Lung (tissue), 11 donors: ENCODE measurements at regions not wholly inside any gene's neighbourhood (a gene's known extent, or its start where the extent isn't known, plus 50 kb on each side); places are given as distances from the start of the nearest gene placed in this dataset.

Experiments used
- ATAC-seq: fragments of 200-7000 bp; cut with Tn5 transposase; one replicate; pipeline ENCODE4 v1.9.1; 2020; ENCODE audit warnings: moderate number of reproducible peaks; ENCODE audit not compliant: insufficient read depth, low FRiP score
- DNase-seq, 3 donors: peaks; one replicate each; pipeline ENCODE4 v3.0.0-alpha.2; 2013 to 2017
- H3K27ac ChIP-seq, 2 donors: one replicate each; pipeline ENCODE4 v1.5.1; 2013; ENCODE audit warnings: mild to moderate bottlenecking in 2 of 2, moderate library complexity in 2 of 2, control low read depth in 1 of 2, inconsistent platforms in 1 of 2, low read depth in 1 of 2, low read length in 1 of 2
- H3K27me3 ChIP-seq, 3 donors: one replicate each; pipeline ENCODE4 v1.5.1; 2013; ENCODE audit warnings: low read length in 2 of 3; ENCODE audit not compliant: control insufficient read depth in 3 of 3, insufficient read depth in 3 of 3
- H3K36me3 ChIP-seq, 4 donors: one replicate each; pipeline ENCODE4 v1.5.1; 2013; ENCODE audit warnings: low read length in 4 of 4, mild to moderate bottlenecking in 1 of 4, moderate library complexity in 1 of 4; ENCODE audit not compliant: control insufficient read depth in 4 of 4, insufficient read depth in 4 of 4
- H3K4me1 ChIP-seq, 5 donors: one replicate each; pipeline ENCODE4 v1.5.1; 2013; ENCODE audit warnings: low read length in 5 of 5, mild to moderate bottlenecking in 2 of 5, moderate library complexity in 1 of 5; ENCODE audit not compliant: control insufficient read depth in 5 of 5, insufficient read depth in 5 of 5
- H3K4me3 ChIP-seq: one replicate; pipeline ENCODE4 v1.5.1; 2013; ENCODE audit warnings: mild to moderate bottlenecking, control low read depth, moderate library complexity
- H3K9ac ChIP-seq, 2 donors: one replicate each; pipeline ENCODE4 v1.5.1; 2013; ENCODE audit warnings: low read length in 2 of 2, control low read depth in 1 of 2; ENCODE audit not compliant: insufficient read depth in 1 of 2
- H3K9me3 ChIP-seq, 4 donors: one replicate each; pipeline ENCODE4 v1.5.1; 2013; ENCODE audit warnings: low read length in 3 of 4, mild to moderate bottlenecking in 1 of 4, moderate library complexity in 1 of 4; ENCODE audit not compliant: control insufficient read depth in 4 of 4, insufficient read depth in 3 of 4
- WGBS, 2 donors: extraction: QIAGEN DNeasy Blood & Tissue Kit; methylation state at CpG; one replicate each; pipeline ENCODE4 v1.1.7; 2013; 5-methylcytosine and 5-hydroxymethylcytosine counted together
- TF ChIP-seq, protein P1 (sequence below): IDR thresholded peaks from 2 replicates; pipeline ENCODE4 v1.5.1; 2012; ENCODE audit warnings: mild to moderate bottlenecking; ENCODE audit errors: control extremely low read depth, extremely low read depth
- donor health status: control.
- donor health status: control.
- donor health status: Bipolar disorder and iron deficiency.
- donor health status: healthy.
- donor health status: DM: yes; HTN: yes; CAD: no.

DNA sequence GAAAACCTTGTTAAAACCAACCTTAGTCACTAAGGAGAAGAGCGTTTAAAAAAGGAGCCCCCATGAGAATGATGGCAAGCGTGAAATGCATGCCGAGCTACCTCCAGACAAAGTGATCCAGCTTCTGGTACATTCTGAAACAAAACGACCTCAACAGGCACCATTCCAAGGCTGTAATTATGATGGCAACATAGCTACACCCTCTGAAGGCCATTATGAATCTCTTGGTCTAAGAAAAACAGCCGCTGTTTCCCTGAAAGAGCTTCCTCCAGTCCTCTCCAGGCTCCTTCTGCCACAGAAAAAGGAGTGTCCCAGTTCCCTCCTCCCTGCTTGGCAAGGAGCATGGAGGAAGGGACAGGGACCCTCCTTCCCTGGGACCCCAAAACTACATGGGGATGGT is 50.0 kb upstream of the ABLIM1 start:
- H3K4me3 ChIP-seq, result no peak overlapping the region
- no peaks in the 10 kb centered on the region for H3K9me3 ChIP-seq
- ATAC-seq (no peak), DNase-seq (no peak)
- no peaks in the 10 kb centered on the region for H3K36me3 ChIP-seq
- WGBS, 2 donors, result 84 to 89% methylated on average over 5 of the region's 5 CpGs
- TF ChIP-seq, protein P1, sequence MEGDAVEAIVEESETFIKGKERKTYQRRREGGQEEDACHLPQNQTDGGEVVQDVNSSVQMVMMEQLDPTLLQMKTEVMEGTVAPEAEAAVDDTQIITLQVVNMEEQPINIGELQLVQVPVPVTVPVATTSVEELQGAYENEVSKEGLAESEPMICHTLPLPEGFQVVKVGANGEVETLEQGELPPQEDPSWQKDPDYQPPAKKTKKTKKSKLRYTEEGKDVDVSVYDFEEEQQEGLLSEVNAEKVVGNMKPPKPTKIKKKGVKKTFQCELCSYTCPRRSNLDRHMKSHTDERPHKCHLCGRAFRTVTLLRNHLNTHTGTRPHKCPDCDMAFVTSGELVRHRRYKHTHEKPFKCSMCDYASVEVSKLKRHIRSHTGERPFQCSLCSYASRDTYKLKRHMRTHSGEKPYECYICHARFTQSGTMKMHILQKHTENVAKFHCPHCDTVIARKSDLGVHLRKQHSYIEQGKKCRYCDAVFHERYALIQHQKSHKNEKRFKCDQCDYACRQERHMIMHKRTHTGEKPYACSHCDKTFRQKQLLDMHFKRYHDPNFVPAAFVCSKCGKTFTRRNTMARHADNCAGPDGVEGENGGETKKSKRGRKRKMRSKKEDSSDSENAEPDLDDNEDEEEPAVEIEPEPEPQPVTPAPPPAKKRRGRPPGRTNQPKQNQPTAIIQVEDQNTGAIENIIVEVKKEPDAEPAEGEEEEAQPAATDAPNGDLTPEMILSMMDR, result no peak
- no peaks in the 10 kb centered on the region for H3K27me3 ChIP-seq
- peak overlapping the region in 1 of 2 donors; percentile 28 for H3K27ac ChIP-seq
- H3K4me1 ChIP-seq, result peaks cover 0 to 22% (median 0%) of the 10 kb centered on the region in 5 donors
- no peak overlapping the region for H3K9ac ChIP-seq

DNA sequence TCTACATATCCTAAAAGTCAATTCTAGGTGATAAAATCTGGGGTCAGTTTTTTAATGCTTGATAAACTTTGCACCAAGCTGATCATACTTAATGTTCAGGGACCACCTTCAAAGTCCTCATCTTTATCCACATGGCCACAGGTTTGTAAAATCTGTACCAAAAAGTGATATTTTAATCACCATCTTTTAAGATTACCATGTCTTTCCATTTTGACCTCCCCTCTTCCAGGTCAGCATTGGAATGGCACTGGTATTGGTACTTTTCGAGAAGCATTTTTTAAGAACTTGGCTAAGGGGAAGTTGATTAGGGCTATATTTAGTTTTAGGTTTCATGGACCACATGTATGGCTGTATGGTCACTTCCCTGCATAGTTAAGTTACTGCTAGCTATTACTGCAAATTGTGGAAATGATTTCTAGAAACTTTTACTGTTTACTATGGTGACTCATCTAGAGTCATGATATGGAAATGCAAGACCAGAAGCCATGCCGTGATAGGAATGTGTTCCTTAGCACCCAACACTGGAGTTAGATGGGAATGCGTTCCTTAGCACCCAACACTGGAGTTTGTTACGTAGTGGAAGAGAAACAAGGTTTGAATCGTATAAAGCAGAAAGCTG is 50.8 kb upstream of the ABLIM1 start:
- H3K27ac ChIP-seq, result no peak overlapping the region
- no peak overlapping the region for H3K4me3 ChIP-seq
- H3K9ac ChIP-seq, result no peak overlapping the region
- no peaks in the 10 kb centered on the region for H3K27me3 ChIP-seq
- 55 to 70% methylated on average over 5 of the region's 5 CpGs for WGBS, 2 donors
- H3K4me1 ChIP-seq, result peaks cover 0 to 28% (median 2%) of the 10 kb centered on the region in 5 donors
- TF ChIP-seq, protein P1, result no peak
- DNase-seq (no peak), ATAC-seq (no peak)
- H3K9me3 ChIP-seq, result no peaks in the 10 kb centered on the region
- H3K36me3 ChIP-seq, result no peaks in the 10 kb centered on the region

DNA sequence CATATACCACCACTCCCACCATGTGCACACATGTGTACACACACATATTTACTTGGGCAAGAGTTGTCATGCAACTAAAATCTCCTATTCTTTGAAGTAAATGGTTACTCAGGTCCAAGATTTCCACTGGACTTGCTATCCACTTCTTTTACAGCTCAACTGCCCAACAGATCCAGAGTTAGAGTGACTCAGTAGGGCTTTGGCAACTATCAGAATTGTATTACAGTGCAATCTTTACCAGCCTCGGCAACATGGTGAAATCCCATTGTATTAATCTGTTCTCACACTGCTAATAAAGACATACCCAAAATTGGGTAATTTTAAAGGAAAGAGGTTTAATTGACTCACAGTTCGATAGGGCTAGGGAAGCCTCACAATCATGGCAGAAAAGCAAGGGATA is 51.9 kb upstream of the ABLIM1 start:
- H3K27me3 ChIP-seq, result no peaks in the 10 kb centered on the region
- H3K36me3 ChIP-seq, result no peaks in the 10 kb centered on the region
- no peak overlapping the region for H3K4me3 ChIP-seq
- peaks cover 4 to 28% (median 5%) of the 10 kb centered on the region in 5 donors for H3K4me1 ChIP-seq
- H3K9ac ChIP-seq, result no peak overlapping the region
- TF ChIP-seq, protein P1, result no peak
- H3K27ac ChIP-seq, result peak overlapping the region in 1 of 2 donors; percentile 55
- ATAC-seq, result no peak
- no peak for DNase-seq
- 83 to 92% methylated on average over 2 of the region's 2 CpGs for WGBS, 2 donors
- H3K9me3 ChIP-seq, result no peaks in the 10 kb centered on the region
